Activated CD8-positive, alpha-beta memory T cell treated with anti-CD3 and anti-CD28 coated beads, Interleukin-2, amount 50 U/mL, for 4 hours (primary cell): ENCODE measurements at regions not wholly inside any gene's neighbourhood (a gene's known extent, or its start where the extent isn't known, plus 50 kb on each side); places are given as distances from the start of the nearest gene placed in this dataset.

Source experiments
- DNase-seq: peaks from one replicate; pipeline ENCODE4 v3.0.0-alpha.2; 2020

DNA sequence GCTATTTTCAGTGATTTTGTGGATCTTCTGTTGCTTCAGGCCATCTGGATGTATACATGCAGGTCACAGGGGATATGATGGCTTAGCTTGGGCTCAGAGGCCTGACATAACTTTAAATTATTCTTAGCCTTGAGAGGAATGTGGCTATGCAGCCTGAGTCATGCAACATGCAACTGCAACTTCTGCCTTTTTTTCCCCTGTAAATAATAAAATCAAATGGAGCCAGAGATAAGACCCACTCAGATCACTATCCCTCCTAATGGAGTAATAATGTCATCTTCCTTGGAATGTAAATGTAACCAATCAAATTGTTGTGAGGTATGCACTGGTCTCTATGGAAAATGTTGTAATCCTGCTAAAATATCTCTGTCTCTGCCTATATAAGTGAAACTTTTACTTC lies 54.9 kb downstream of the MAGEB17 start:
- DNase-seq, result no peak

DNA sequence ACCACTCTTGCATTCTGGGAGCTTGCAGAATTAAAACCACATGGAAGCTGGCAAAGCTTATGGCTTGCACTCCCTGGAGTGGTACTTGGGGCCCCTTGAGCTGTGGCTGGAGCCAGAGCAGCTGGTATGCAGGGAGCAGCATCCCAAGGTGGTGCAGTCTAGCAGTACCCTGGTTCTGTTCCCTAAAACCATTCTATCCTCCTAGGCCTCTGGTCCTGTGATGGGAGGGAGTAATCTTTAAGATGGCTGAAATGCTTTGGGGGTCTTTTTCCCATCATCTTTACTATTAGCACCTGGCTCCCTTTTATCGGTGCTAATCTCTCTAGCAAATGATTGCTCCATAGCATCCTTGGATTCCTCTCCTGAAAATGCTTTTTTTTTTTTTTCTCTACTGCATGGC lies 56.1 kb downstream of the MAGEB17 start:
- DNase-seq, result no peak

DNA sequence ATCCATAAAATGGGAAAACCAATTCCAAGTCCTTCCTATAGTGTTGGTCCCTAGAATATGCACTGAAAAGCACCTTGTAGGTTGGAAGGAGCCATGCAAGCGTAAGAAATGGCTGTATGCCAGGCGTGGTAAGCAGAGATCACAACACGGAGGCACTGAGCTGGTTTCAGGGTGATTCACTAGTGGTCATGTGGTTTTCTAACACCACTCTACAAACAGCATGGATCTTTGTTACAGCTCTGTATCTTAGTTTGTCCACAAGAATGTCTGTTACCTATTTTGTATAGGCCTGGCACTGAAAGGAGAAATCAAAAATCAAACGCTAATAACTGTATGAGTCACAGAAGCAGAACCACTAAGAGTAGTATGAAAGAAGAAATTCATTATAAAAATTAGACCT lies 71.9 kb downstream of the MAGEB17 start:
- DNase-seq, result no peak

DNA sequence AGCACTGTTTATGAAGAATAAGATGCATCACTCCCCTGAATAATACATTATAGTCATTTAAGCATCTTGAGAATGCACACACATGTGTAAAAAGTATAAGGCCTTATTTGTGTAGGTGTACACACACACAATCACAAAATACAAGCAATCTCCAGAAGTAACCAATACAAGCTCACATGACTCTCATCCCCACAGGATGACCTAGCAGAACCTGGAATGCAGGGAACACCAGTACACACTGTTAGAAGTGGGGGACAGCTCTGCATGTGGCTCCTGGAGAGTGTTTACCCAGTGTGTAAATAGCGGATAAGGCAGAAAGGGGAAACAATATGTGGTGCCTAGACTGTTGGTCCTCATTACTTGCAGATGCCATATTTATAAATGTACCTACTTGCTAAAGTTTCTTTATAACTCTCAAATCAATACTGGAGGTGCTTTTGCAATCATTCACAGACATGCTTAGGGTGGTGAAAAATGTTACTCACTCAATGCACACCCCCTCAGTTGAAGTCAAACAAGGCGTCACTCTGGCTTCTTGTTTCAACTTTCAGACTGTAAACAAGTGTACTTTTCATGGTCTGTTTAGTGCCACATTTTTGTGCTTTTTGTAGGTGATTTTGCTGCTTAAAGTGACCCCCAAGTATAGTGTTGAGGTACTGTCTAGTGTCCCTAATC lies 73.1 kb downstream of the MAGEB17 start:
- no peak for DNase-seq

DNA sequence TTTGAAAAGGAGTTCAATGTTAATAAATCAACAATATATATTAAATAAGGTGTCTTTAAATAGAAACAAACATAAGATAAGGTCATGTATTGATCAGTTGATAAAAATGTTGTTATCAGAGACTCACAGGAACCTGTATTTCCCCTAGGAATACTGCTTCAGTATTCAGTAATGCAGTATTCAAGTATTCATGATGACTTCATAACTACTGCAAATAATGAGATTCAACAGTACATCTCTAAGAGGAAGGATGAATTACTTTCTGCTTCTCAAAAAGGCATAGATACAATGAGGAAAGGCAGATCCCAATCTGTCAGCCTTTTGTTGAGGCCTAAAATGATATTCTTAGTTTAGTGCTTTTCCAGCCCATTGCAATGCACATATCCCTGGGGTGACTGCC lies 73.7 kb downstream of the MAGEB17 start:
- no peak for DNase-seq

DNA sequence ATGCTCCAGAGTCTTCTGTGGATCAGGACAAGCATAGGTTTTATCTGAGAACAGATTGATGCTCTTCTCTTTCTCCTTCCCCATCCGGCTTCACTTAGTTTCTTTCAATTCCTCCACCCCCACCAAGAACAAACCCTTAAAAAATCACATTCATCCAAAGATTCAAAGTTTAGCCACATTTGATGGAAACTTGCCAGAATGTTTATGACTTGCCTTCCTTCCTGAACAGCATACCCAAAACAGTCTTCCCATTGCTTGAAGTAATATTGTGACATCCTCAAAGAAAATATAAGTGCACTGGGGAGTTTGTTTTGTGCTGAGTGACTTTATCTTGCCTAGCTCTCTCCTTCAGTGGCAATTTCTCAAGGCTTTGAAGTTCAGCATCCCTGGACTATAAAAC lies 83.0 kb downstream of the MAGEB17 start:
- no peak for DNase-seq

DNA sequence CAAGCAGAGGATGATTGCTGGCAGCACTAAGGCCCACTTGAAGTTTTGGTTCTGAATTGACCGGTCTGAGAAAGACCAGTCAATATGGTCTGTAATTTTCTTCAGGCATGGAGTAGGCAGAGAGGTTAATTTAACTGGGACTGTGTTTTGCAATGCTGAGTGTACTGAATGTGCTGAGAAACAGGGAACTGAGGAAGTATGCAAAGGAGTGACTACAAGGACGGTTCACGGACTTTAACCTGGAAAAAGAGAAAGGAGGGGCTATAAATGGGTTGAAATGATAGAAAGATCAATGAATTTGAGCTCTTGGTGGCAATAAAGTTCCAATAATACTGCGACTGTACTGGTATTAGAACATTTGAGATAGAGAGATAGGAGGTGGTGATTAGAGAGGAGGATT lies 84.5 kb downstream of the MAGEB17 start:
- DNase-seq, result no peak

DNA sequence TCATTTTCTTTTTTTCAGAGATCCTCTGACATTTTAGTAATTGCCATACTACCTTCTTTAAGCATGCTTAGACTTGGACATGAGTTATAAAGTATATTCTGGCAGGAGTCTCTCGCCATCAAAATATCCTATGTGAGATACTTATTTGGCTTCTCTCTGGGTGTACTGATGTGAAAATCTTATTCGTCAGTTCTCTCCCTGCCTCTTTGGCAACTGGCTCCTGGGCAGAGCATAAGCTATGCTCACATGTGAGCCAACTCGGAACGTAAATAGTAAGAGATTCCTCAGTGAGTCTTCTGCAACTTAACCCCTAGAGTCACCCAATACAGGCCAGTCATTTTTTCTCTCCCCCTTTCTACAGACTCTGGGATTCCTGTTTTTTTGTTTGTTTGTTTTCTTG lies 91.6 kb downstream of the MAGEB17 start:
- no peak for DNase-seq

DNA sequence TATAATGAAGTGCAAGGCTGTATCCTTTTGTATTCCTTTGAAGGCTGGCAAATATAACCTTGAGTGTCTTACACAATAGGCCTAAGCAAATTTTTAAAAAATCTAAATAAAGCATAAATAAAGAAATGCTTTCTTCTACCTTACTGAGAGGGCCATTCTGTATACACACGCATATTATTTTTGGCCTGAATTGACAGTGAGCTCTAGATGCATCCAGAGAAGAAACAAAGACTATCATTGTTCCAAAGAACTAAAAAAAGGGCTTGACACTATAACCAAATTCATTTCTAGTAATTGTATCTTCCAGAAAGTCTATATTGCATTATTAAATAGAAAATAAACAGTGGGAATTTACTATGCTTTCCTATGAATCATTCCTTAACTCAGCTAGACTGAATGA lies 100.2 kb downstream of the MAGEB17 start:
- no peak for DNase-seq

DNA sequence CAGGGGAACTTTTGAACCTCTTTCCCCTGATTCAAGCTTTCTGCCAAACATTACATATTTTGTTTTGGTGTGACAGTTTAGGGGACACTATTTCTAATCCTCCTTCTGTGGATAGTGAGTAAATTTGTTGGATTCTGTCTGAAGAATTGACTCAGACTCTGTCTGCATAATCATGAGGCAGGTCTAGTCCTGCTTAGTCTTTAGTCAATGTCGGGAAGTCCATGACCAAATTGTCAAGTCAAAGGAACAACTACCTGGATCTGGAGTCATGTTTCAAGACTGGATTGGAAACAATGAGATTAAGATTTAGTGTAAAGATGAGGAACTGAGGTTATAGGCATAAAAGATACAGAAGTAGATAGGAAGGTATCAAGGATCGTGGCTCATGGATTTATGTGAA lies 100.9 kb downstream of the MAGEB17 start:
- DNase-seq, result no peak

DNA sequence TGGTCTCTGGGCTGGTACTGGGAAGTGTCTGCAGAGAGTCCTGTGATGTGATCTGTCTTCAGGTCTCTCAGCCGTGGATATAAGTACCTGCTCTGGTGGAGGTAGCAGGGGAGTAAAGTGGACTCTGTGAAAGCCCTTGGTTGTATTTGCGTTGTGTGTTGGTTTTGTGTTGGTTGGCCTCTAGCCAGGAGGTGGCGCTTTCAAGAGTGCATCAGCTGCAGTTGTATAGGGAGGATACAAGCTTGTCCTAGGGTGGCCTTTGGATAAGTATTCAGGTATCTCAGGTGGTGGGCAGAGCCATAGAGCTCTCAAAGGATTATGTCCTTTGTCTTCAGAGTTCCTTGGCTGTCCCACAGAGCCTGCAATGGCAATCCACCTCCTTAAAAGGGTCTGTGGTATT lies 111.6 kb downstream of the MAGEB17 start:
- no peak for DNase-seq

DNA sequence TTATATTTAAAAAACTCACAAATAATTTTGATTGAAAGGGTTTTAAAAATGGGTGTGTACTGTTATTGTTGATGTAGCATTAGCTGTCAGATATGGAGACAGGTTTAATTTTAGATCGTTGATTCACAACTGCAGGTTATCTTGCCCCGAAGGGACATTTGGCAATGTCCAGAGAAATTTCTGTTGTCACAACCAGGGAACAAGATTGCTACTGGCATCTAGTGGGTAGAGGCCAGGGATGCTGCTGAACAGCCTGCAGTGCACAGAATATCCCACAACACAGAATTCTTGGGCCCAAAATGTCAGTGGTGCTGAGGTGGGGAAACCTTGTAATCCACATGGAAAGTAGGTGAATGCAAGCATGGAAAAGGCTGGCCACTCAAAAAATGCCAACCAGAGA lies 114.9 kb downstream of the MAGEB17 start:
- DNase-seq, result no peak

DNA sequence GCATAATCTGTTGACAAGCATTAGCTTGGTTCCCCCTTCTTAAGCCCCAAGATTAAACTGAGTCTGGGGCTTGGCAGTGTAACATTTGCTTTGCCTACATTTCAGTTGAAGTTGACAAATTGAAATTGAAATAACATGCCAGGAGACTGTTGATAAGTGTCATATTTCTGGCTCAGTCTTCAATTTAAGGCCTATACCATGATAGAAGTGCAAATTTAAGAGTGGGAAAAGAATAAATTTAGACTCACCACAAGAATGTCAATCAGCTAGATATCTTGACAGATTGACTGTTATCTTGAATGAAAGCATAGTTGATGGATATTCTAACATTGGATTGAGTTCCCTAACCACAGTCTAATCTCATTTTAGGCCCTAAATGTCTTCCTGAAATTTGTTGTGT lies 117.6 kb downstream of the MAGEB17 start:
- DNase-seq, result no peak

DNA sequence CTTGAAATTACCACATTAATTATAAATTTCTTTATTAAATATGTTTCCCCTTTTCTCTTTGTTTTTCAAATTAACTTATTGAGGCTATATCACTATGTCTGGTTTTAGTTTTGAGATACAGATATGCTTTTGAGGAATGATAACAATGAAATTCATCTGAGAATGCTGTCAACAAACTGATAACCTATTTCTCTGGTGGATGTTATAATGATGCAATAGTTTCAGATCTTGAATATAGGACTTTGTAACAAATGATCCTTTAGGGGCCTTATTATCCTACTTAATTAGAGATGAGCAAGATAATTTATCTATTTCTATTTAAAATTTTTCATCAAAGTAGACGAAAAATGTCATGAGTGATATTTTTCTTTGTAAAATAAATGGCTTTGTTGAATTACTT lies 123.7 kb downstream of the MAGEB17 start:
- no peak for DNase-seq

DNA sequence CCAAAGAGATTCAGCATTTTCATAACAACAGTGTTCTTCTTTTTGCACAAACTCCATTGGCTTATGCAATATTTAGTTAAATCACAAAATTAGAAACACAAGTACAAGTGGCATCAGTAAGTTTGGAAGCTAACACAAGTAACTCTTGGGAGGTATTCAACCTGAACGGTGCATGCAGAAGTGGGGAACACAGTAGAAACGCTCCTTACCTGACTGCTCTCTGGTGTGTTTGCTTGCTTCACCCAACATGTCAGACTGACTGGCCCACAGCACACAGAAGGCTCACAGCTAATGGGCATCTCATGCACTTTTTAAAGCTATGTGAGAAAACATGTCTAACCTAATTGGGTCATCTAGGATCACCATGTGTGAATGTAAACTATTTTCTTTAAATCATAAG lies 133.6 kb downstream of the MAGEB17 start:
- no peak for DNase-seq

DNA sequence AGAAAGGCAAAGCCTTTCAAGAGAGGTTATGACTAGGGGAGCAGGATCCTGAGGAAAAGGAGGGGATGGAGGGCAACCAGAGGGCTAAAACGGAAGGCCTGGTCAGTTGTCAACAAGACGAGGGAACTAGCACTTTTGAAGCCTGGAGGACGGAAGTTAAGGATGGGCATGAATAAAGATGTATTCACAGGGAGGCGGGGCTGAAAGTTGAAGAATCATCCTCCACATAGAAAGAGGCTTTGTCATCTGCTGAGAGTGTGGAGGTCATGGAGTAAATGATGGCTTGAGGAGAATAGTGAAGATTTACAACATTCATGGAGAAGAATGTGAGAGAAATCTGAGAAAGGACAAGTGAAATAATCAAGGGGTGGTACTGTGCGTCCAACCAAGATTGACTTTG lies 137.5 kb downstream of the MAGEB17 start:
- DNase-seq, result no peak

DNA sequence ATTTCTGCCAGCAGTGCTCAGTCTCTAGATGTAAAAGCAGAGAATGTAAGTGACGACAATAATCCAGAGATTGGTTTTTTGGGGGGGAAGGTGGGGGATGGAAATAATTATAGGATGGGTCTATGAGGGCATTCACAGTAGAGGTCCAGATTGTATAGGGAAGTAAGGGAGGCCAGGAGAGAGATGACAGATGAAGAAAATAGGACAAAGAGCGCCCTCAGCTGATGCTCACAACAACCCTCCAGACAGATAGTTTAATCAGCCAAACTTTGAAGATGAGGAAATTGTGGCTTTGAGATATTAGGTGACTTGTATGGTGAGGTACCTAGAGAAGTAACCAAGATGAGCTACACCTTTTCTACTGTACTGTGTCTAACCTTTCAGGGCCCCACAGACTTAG lies 137.9 kb downstream of the MAGEB17 start:
- no peak for DNase-seq

DNA sequence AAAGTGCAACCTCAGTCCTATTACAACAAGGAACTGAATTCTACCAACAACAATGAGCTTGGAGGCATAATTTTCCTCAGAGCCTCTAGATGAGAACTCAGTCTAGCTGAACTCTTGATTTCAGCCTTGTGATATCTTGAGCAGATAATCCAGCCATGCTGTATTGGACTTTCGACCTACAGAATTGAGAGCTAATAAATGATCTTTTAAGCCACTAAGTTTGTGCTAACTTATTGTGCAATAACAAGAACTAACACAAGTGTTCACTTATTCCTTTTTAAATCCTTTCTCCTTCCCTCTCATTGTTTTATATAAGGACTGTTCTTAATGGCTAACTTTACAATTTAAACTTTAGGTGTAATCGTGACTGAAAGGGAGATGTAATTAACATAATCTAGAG lies 140.7 kb downstream of the MAGEB17 start:
- no peak for DNase-seq

DNA sequence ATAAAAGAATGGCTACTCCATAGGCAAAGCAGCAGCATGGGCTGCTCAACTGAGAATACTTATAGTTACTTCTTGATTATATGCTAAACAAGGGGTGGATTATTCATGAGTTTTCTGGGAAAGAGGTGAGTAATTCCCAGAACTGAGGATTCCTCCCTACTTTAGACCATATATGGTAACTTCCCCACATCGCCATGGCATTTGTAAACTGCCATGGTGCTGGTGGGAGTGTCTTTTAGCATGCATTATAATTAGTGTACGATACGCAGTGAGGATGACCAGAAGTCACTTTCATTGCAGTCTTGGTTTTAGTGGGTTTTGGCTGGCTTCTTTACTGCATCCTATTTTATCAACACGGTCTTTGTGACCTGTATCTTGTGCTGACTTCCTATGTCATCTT lies 141.5 kb downstream of the MAGEB17 start:
- no peak for DNase-seq

DNA sequence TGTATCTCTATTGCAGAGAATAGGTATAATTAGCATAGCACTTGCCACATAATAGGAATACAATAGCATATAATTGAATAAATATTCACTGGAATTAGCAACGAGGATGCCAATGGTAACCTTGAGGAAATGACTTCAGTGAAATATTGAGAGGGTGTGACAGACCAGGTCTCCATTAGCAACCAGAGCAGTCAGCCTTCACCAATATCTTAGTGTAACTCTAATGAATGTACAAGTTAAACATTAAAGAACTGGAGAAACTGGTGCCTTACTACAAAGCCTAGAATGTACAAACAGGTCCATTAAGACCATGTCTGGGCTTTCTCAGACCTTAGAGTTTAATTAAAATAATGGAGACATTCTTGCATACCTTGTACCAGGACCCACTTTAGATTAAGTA lies 143.0 kb downstream of the MAGEB17 start:
- no peak for DNase-seq

DNA sequence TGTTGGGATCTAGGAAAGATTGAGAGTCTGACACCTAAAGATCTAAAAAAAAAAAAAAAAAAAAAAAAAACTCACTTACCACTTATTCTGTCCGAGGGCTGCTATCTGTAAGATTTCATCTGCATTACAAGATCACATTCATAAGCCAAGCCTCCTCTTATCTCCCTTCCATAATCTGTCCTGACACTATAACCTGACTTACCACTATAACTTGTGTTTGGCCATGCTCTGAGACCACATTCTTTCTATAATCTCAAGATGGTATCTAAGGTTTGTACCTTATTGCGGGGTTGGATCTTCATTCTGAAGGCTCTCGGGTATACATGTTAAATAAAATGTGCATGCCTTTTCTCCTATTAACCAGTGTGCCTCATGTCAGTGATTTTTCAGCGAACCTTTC lies 144.4 kb downstream of the MAGEB17 start:
- no peak for DNase-seq

DNA sequence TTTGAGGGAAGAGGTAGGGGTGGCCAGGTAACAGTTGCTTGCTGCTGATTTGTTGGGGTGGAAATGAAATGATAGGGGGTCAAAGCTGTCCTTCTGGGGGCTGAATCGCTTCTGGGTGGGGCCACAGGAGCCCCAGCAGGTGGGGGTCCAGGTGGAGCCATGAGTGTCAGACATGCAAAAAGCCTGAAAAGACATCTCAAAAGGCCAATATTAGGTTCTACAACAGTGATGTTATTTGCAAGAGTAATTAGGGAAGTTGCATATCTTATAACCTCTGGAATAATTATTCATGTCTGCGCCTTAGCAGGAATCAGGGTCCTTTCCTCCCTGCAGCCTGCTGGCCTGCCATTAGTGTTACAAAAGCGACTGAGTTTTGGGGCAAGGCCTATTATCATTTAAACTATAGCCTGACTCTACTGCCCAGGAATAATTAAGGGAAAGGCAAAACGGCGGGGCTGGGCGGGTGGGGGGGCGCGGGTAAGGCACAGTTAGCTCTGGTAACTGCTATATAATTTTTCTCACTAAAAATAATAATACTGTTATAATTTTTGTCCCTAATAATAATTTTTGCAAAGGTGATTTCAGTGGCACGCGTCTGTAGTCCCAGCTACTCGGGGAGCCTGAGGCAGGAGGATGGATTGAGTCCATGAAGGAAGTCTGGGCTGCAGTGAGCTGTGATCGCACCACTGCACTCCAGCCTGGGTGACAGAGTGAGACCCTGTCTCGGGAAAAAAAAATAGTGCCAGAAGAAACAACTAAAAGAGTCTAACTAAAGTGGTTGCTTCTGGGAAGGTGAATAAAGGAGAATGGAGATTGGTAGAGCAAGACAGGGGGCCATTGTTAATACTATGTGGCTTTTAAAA lies 145.7 kb downstream of the MAGEB17 start:
- no peak for DNase-seq

DNA sequence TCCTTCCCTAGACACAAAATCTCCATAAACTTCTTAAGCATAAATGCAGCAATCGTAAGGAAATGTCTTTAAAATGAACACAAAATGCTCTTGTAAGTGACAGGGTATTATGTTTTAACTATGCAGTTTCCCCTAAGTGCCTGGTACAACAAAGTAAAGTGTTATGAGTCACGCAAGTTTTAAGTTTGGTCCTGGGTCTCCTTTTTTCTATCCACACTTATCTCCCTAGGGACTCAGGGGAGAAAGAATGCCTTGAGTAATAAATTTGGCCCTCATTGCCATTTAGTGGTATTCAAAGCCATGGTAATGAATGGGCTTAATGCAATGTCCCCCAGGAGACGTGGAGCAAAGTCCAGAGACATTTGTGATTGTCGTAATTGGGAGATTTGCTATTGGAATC lies 149.1 kb downstream of the MAGEB17 start:
- no peak for DNase-seq

DNA sequence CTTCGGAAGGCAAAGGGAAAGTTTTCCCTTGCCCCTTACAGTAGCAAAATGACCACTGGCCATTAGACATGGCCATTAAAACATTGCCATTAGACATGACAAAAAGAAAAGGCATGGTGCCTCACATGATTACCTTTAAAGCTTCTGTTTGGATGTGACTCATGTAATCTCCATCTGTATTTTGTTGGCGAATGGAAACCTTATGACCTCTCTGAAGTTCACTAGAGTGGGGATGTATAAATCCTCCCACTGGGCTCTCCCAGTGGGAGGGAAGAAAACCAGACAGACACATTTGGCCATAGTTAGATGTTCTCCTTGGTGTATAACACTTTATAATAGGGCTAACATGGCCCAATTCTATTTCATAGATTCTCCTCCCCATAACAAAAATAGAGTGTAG lies 152.6 kb downstream of the MAGEB17 start:
- DNase-seq, result no peak
